GM12874 (cell line): ENCODE measurements at regions not wholly inside any gene's neighbourhood (a gene's known extent, or its start where the extent isn't known, plus 50 kb on each side); places are given as distances from the start of the nearest gene placed in this dataset.

ENCODE experiments used
- CTCF ChIP-seq: IDR thresholded peaks from 2 replicates; pipeline ENCODE4 v1.5.1; 2011; ENCODE audit warnings: low read depth, mild to moderate bottlenecking, control low read depth, low read length, moderate library complexity; ENCODE audit not compliant: insufficient read depth

- TF ChIP-seq CTCF: no peak
Observed at GRCh38 chr13:84749126-84749525, 866.9 kb upstream of the SLITRK1 start.

GRCh38 chr13:84745051-84745551 lies 862.8 kb upstream of the SLITRK1 start:
- TF ChIP-seq CTCF: no peak

- no peak for TF ChIP-seq CTCF
Observed at GRCh38 chr13:84744203-84744602, 861.9 kb upstream of the SLITRK1 start.

GRCh38 chr13:84741253-84741652 lies 859.0 kb upstream of the SLITRK1 start:
- TF ChIP-seq CTCF: no peak

- TF ChIP-seq CTCF: no peak
Observed at GRCh38 chr13:84739021-84739420, 856.7 kb upstream of the SLITRK1 start.

- no peak for TF ChIP-seq CTCF
Observed at GRCh38 chr13:84737661-84738060, 855.4 kb upstream of the SLITRK1 start.

- TF ChIP-seq CTCF: no peak
Observed at GRCh38 chr13:84730376-84730775, 848.1 kb upstream of the SLITRK1 start.
